B cell (primary cell): ENCODE measurements at regions not wholly inside any gene's neighbourhood (a gene's known extent, or its start where the extent isn't known, plus 50 kb on each side); places are given as distances from the start of the nearest gene placed in this dataset.

ENCODE experiments used
- EZH2 ChIP-seq: IDR thresholded peaks from 2 replicates; pipeline ENCODE4 v1.6.1; 2012; ENCODE audit warnings: borderline replicate concordance, low read depth, mild to moderate bottlenecking, moderate library complexity, low read length; ENCODE audit not compliant: insufficient read depth, poor library complexity, severe bottlenecking
- TF ChIP-seq, protein P1 (sequence below): fragments of 200-600 bp; IDR thresholded peaks from one replicate; pipeline ENCODE4 v1.8.0; 2022; ENCODE audit warnings: antibody characterized with exemption, mild to moderate bottlenecking

DNA sequence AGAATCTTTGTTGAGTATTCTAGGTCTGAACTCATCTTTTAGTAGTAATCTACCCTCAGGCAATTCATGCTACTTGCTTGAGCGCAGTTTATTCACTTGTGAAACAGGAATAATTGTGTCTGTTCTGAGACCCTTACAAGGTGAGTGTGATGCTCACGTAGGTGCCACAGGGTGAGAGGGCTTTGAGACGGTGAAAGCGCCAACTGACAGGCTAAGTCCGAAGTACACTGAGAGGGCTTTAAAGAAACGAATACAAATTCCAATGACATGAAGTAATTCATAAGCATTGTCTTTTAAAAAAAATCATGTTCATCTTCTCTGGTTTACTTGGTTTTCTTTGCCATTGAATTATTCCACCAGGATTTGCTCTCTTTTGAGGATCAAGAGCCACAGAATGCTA is 393.7 kb upstream of the RGMA start:
- TF ChIP-seq, protein P1, sequence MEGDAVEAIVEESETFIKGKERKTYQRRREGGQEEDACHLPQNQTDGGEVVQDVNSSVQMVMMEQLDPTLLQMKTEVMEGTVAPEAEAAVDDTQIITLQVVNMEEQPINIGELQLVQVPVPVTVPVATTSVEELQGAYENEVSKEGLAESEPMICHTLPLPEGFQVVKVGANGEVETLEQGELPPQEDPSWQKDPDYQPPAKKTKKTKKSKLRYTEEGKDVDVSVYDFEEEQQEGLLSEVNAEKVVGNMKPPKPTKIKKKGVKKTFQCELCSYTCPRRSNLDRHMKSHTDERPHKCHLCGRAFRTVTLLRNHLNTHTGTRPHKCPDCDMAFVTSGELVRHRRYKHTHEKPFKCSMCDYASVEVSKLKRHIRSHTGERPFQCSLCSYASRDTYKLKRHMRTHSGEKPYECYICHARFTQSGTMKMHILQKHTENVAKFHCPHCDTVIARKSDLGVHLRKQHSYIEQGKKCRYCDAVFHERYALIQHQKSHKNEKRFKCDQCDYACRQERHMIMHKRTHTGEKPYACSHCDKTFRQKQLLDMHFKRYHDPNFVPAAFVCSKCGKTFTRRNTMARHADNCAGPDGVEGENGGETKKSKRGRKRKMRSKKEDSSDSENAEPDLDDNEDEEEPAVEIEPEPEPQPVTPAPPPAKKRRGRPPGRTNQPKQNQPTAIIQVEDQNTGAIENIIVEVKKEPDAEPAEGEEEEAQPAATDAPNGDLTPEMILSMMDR, result no peak
- no peak for TF ChIP-seq EZH2
